ENCODE measurements at regions not wholly inside any gene's neighbourhood (a gene's known extent, or its start where the extent isn't known, plus 50 kb on each side); places are given as distances from the start of the nearest gene placed in this dataset.

GRCh38 chr16:62929593-62929992 lies 893.4 kb upstream of the CDH8 start:
- no peak for DNase-seq (ENCODE audit: low read depth, low spot score)

GRCh38 chr16:62927122-62927521 lies 890.9 kb upstream of the CDH8 start:
- DNase-seq (ENCODE audit: low read depth, low spot score) = no peak

- no peak for DNase-seq (ENCODE audit: low read depth, low spot score)
Observed at GRCh38 chr16:62926121-62926801, 890.0 kb upstream of the CDH8 start.

GRCh38 chr16:62921904-62922303 lies 885.7 kb upstream of the CDH8 start:
- DNase-seq (ENCODE audit: low read depth, low spot score) = no peak

GRCh38 chr16:62913924-62914323 lies 877.7 kb upstream of the CDH8 start:
- DNase-seq (ENCODE audit: low read depth, low spot score) = no peak

- DNase-seq (ENCODE audit: low read depth, low spot score) = no peak
Observed at GRCh38 chr16:62913333-62913732, 877.1 kb upstream of the CDH8 start.

- no peak for DNase-seq (ENCODE audit: low read depth, low spot score)
Observed at GRCh38 chr16:62909597-62909996, 873.4 kb upstream of the CDH8 start.

GRCh38 chr16:62907562-62907961 lies 871.3 kb upstream of the CDH8 start:
- DNase-seq (ENCODE audit: low read depth, low spot score) = no peak

- no peak for DNase-seq (ENCODE audit: low read depth, low spot score)
Observed at GRCh38 chr16:62903961-62904502, 867.8 kb upstream of the CDH8 start.

GRCh38 chr16:62899737-62900136 lies 863.5 kb upstream of the CDH8 start:
- DNase-seq (ENCODE audit: low read depth, low spot score) = no peak

- no peak for DNase-seq (ENCODE audit: low read depth, low spot score)
Observed at GRCh38 chr16:62889097-62889496, 852.9 kb upstream of the CDH8 start.

GRCh38 chr16:62883509-62883908 lies 847.3 kb upstream of the CDH8 start:
- DNase-seq (ENCODE audit: low read depth, low spot score) = no peak

GRCh38 chr16:62882552-62883221 lies 846.4 kb upstream of the CDH8 start:
- no peak for DNase-seq (ENCODE audit: low read depth, low spot score)

- no peak for DNase-seq (ENCODE audit: low read depth, low spot score)
Observed at GRCh38 chr16:62876133-62876532, 839.9 kb upstream of the CDH8 start.

GRCh38 chr16:62872339-62872738 lies 836.1 kb upstream of the CDH8 start:
- DNase-seq (ENCODE audit: low read depth, low spot score) = no peak

- no peak for DNase-seq (ENCODE audit: low read depth, low spot score)
Observed at GRCh38 chr16:62870554-62870953, 834.3 kb upstream of the CDH8 start.

- DNase-seq (ENCODE audit: low read depth, low spot score) = no peak
Observed at GRCh38 chr16:62869837-62870236, 833.6 kb upstream of the CDH8 start.

GRCh38 chr16:62863139-62863538 lies 826.9 kb upstream of the CDH8 start:
- DNase-seq (ENCODE audit: low read depth, low spot score) = no peak

GRCh38 chr16:62853887-62854286 lies 817.6 kb upstream of the CDH8 start:
- no peak for DNase-seq (ENCODE audit: low read depth, low spot score)

GRCh38 chr16:62846399-62847057 lies 810.3 kb upstream of the CDH8 start:
- no peak for DNase-seq (ENCODE audit: low read depth, low spot score)

- DNase-seq (ENCODE audit: low read depth, low spot score) = no peak
Observed at GRCh38 chr16:62832214-62832613, 796.0 kb upstream of the CDH8 start.

GRCh38 chr16:62831235-62831850 lies 795.1 kb upstream of the CDH8 start:
- no peak for DNase-seq (ENCODE audit: low read depth, low spot score)
